ENCODE measurements at regions not wholly inside any gene's neighbourhood (a gene's known extent, or its start where the extent isn't known, plus 50 kb on each side); places are given as distances from the start of the nearest gene placed in this dataset.

DNA sequence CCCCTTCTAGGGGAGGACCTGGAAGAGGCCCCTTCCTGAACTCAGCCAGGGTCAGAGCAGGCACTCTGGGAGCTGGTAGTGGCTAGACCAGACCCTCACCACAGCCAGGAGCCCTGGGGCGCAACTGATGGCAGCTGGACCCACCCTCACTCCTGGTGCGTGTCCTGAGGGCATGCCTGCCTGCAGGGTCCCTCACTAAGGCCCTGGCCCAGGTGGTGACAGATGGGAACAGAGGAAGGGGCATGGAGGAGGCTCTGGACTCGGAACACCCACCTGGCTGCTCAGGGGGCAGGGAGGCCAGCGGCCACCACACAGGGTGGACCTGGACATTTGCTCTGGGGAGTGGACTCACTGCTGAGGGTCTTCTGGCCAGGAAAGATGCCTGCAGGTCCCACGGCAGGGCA, 342.2 kb upstream of the SFSWAP start:
- no peak overlapping the region for H3K4me3 ChIP-seq (ENCODE audit: low read depth, low read length)
- no peak for DNase-seq (ENCODE audit: low read depth)
- TF ChIP-seq CTCF (conservative IDR thresholded peaks at IDR 0.05; ENCODE audit: low read depth, low read length) = no peak

DNA sequence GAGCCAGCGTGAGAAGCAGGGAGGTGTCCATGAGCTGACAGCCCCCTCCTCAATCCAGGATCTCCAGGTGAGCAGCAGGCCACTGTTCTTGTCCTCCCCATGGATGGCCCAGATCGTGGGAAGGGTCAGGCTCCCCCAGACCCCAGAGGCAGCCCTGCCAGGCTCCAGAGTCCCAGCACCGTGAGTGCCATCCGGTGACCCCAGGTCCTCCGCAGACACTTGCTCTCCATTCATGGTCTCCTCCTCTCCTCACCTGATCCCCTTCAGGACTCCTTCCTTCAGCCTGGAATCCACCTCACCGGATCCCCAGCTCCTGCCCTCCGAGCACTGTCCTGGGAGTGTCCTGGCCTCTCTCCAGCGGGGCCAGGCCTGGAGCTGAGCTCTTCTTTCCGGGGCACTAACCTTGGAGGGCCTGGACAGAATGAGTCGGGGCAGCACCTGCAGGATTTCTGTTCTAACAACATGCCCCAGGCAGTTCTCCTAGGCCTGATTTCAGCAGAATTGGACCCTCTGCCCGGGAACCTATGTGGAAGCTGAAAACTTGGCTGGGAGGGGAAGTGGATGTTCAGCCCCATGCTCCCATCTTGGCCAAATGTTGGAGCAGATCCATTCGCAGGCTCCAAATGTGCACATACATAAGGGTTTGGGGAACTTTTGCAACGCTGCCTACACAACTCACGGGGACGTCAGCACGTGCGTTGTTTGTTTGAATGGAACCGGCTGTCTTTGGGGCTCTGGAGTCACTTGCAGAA, 341.6 kb upstream of the SFSWAP start:
- TF ChIP-seq CTCF (conservative IDR thresholded peaks at IDR 0.05; ENCODE audit: low read depth, low read length) = no peak
- H3K4me3 ChIP-seq (ENCODE audit: low read depth, low read length) = no peak overlapping the region
- no peak for DNase-seq (ENCODE audit: low read depth)

DNA sequence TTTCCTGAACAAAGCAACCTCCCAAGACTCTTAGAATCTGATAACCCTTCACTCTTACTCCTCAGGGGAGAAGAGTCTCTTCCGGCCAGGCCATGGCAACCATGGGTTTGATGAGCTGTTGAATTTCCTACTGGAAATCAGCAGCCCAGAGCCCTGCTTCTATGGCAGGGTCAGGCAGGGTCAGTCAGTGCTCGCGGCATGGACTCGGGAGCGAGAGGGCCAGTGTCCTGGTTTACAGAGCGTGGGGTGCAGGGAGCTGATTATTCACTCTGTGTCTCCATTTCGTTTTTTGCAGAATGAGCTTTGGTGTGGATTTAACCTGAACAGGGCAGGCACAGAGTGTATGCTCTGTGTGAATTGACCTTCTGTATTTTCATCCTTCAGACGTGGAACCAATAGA, 340.6 kb upstream of the SFSWAP start:
- H3K4me3 ChIP-seq (ENCODE audit: low read depth, low read length) = no peak overlapping the region
- no peak for TF ChIP-seq CTCF (conservative IDR thresholded peaks at IDR 0.05; ENCODE audit: low read depth, low read length)
- no peak for DNase-seq (ENCODE audit: low read depth)

DNA sequence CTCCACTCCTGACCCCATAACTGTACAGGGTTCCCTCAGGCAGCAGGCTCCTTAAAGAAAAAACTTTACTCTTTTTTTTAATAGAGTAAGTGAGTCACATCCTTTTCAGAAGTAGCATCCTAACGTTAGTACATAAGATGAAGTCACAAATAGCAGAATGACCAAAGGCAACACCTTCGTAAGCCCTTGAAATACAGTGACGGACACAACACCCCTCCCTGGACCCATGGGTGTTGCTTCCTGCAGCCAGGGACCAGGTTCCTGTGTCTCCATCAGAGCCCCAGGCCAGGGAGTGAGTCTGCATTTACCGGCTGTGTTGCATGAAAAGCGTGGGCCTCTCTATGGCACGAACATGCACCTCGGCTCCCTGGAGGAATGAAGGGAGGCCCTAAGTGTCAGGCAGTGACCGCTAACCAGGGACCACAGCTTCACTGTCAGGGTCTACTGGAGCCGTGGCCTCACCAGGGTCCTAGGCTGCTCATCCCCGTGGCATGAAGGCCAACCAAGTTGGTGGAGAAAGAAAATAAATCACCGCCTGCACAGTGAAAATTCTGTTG, 340.0 kb upstream of the SFSWAP start:
- H3K4me3 ChIP-seq (ENCODE audit: low read depth, low read length) = no peak overlapping the region
- DNase-seq (ENCODE audit: low read depth) = no peak
- no peak for TF ChIP-seq CTCF (conservative IDR thresholded peaks at IDR 0.05; ENCODE audit: low read depth, low read length)

- no peak for DNase-seq (ENCODE audit: low read depth)
- no peak overlapping the region for H3K4me3 ChIP-seq (ENCODE audit: low read depth, low read length)
- TF ChIP-seq CTCF (conservative IDR thresholded peaks at IDR 0.05; ENCODE audit: low read depth, low read length) = no peak
These were observed 339.3 kb upstream of the SFSWAP start for GRCh38 chr12:131371401-131372170.

DNA sequence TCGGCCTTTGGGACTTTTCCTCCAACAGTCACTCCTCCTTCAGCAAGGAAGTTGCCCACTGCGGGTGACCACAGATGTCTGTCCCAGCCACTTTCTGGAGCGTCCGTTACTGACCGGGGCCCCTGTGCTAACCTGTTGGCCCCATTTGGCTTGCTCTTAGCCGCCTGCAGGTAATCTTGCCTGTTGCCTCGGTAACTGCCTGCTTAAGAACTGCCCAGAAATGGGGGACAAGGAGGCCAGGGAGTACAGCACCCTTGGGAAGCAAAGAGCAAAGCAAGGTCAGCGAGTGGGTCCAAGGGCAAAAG, 338.8 kb upstream of the SFSWAP start:
- H3K4me3 ChIP-seq (ENCODE audit: low read depth, low read length) = no peak overlapping the region
- DNase-seq (ENCODE audit: low read depth) = no peak

More for the DNA sequence above, 338.8 kb upstream of the SFSWAP start:
- TF ChIP-seq CTCF (conservative IDR thresholded peaks at IDR 0.05; ENCODE audit: low read depth, low read length) = no peak

Measured in choroid plexus epithelial cell (primary cell).